ENCODE measurements at regions not wholly inside any gene's neighbourhood (a gene's known extent, or its start where the extent isn't known, plus 50 kb on each side); places are given as distances from the start of the nearest gene placed in this dataset.

DNA sequence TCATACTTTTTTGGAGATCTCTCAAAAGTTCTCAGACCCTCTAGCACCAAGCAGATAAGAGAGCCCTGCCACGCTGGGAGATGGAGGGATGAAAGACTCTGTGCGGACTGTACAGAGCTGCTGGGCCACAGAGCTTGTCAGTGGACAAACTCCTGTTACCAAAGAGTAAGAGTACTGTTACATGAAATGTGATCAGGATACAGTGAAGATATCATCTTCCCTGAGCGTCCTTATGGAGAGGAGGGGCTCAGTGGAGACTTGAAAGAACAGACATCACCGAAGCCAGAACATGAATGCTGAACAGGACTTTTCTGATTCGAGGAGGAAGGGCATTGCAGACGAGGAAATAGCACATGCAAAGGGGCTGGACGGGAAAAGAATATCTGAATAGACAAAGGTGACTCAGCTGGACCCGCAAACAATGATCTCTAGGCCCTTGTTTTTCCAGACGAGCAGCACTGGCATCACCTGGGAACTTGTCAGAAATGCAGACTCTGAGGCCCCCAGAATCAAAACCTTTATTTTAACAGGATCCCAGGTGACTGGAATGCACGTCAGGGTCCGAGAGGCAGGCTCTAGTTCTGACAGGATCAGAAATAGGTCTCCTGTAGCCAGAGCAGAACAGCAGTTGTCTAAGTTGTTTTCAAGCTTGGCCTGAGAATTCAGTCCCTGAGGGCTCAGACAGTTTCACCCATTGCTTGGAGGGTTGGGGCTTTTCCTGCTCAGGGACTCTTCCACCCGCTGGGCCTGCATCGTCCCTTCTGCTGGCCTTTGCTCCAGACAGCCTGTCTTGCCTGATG lies 277.9 kb downstream of the RPLP1 start:
- TF ChIP-seq ZNF384 (IDR thresholded peaks at IDR 0.05), result no peak
- no peak for TF ChIP-seq ARNT (IDR thresholded peaks at IDR 0.05)
- no peak for TF ChIP-seq FOXK2 (IDR thresholded peaks at IDR 0.05)
- no peak for TF ChIP-seq CTBP1 (IDR thresholded peaks at IDR 0.05; ENCODE audit: borderline replicate concordance)
- TF ChIP-seq FOXM1 (IDR thresholded peaks at IDR 0.05; ENCODE audit: borderline replicate concordance), result no peak
- no peak for TF ChIP-seq SP1 (IDR thresholded peaks at IDR 0.05)
- no peak for TF ChIP-seq HDGF (IDR thresholded peaks at IDR 0.05; ENCODE audit: borderline replicate concordance)
- TF ChIP-seq BHLHE40 (IDR thresholded peaks at IDR 0.05; ENCODE audit: borderline replicate concordance), result no peak
- TF ChIP-seq, protein P1, sequence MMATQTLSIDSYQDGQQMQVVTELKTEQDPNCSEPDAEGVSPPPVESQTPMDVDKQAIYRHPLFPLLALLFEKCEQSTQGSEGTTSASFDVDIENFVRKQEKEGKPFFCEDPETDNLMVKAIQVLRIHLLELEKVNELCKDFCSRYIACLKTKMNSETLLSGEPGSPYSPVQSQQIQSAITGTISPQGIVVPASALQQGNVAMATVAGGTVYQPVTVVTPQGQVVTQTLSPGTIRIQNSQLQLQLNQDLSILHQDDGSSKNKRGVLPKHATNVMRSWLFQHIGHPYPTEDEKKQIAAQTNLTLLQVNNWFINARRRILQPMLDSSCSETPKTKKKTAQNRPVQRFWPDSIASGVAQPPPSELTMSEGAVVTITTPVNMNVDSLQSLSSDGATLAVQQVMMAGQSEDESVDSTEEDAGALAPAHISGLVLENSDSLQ (IDR thresholded peaks at IDR 0.05), result no peak
- no peak for TF ChIP-seq NFRKB (IDR thresholded peaks at IDR 0.05)
- no peak for TF ChIP-seq ELF4 (IDR thresholded peaks at IDR 0.05)
- TF ChIP-seq L3MBTL2 (conservative IDR thresholded peaks at IDR 0.05), result no peak
- no peak for TF ChIP-seq SUZ12 (IDR thresholded peaks at IDR 0.05)
- no peak for TF ChIP-seq FOXA1 (IDR thresholded peaks at IDR 0.05)
- TF ChIP-seq TARDBP (IDR thresholded peaks at IDR 0.05), result no peak
- TF ChIP-seq LEF1 (IDR thresholded peaks at IDR 0.05; ENCODE audit: borderline replicate concordance), result no peak
- CTCF ChIA-PET, result interaction anchor here (1.2 kb wide), 1 partner anchor 13 kb away, joined by 3 read pairs; no protein-coding TSS in a partner anchor
- POLR2A ChIA-PET, result no interaction called here
- DNase-seq (ENCODE audit: extremely low spot score), result no peak

DNA sequence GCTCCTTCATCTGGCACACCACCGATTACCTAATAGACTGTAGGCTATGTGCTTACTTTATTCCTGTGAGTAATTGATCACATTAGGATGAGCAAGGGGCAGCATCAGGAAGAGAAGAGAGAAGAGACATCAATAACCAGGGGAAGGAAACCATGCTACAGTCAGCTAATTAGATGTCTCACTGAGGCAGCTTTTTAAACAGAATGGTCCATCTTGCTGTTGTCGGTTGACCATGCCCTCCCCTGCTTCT lies 278.4 kb downstream of the RPLP1 start:
- ChIA-PET CTCF (interaction anchor here (1.2 kb wide), 1 partner anchor 12 kb away, joined by 3 read pairs; no protein-coding TSS in a partner anchor), POLR2A (no interaction called here)
- TF ChIP-seq ELF4 (IDR thresholded peaks at IDR 0.05) (no peak), ARNT (IDR thresholded peaks at IDR 0.05) (no peak), FOXM1 (IDR thresholded peaks at IDR 0.05; ENCODE audit: borderline replicate concordance) (no peak), L3MBTL2 (conservative IDR thresholded peaks at IDR 0.05) (no peak), FOXA1 (IDR thresholded peaks at IDR 0.05) (no peak), SP1 (IDR thresholded peaks at IDR 0.05) (no peak), TARDBP (IDR thresholded peaks at IDR 0.05) (no peak), SUZ12 (IDR thresholded peaks at IDR 0.05) (no peak), CTBP1 (IDR thresholded peaks at IDR 0.05; ENCODE audit: borderline replicate concordance) (no peak), LEF1 (IDR thresholded peaks at IDR 0.05; ENCODE audit: borderline replicate concordance) (no peak), HDGF (IDR thresholded peaks at IDR 0.05; ENCODE audit: borderline replicate concordance) (no peak), NFRKB (IDR thresholded peaks at IDR 0.05) (no peak), FOXK2 (IDR thresholded peaks at IDR 0.05) (no peak), ZNF384 (IDR thresholded peaks at IDR 0.05) (no peak), BHLHE40 (IDR thresholded peaks at IDR 0.05; ENCODE audit: borderline replicate concordance) (no peak)
- TF ChIP-seq, protein P1 (IDR thresholded peaks at IDR 0.05), result no peak
- DNase-seq (ENCODE audit: extremely low spot score), result no peak

DNA sequence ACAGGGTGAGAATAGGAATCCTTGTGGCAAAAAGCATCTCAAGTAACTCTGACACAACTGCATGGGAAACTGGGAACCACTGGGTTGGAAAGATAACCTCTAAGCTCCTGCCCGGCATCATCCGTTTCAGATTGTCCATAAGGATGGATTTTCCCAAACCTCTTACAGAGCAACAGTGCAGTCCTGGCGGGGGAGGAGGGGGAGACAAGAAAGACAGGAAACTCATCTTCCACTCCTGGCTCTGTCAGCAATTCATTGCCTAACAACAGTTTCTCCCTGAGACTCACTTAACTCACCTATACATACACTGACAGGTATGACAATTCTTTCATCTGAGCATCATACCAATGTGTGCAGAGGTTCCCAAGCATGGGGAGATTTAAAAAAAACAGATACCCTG lies 279.0 kb downstream of the RPLP1 start:
- ChIA-PET POLR2A (no interaction called here), CTCF (interaction anchor here (0.7 kb wide), 2 partner anchors 568 to 838 kb away, joined by 3 read pairs; no protein-coding TSS in a partner anchor)
- no peak for DNase-seq (ENCODE audit: extremely low spot score)
- TF ChIP-seq SP1 (IDR thresholded peaks at IDR 0.05) (no peak), CTBP1 (IDR thresholded peaks at IDR 0.05; ENCODE audit: borderline replicate concordance) (no peak), HDGF (IDR thresholded peaks at IDR 0.05; ENCODE audit: borderline replicate concordance) (no peak), ARNT (IDR thresholded peaks at IDR 0.05) (no peak), TARDBP (IDR thresholded peaks at IDR 0.05) (no peak), L3MBTL2 (conservative IDR thresholded peaks at IDR 0.05) (no peak), ZNF384 (IDR thresholded peaks at IDR 0.05) (no peak)
- TF ChIP-seq, protein P1 (IDR thresholded peaks at IDR 0.05), result no peak

DNA sequence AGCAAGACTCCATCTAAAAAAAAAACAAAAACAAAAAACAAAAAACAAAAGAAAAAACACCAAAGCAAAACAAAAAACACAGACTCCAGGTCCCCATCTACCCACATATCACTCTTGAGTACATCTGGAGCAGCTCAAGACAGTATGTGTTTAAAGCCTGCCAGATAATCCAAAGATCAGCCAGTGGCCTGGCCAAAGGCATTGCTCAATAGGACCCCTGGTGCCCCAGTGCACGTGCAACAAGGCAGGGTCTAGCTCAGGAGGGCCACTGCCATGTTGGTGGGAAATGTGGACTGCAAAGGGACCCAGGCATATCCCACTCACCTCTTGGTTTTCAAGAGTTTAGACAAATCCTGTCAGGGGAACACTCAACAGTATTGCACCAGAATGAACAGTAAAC lies 279.5 kb downstream of the RPLP1 start:
- no peak for DNase-seq (ENCODE audit: extremely low spot score)
- POLR2A ChIA-PET, result no interaction called here

DNA sequence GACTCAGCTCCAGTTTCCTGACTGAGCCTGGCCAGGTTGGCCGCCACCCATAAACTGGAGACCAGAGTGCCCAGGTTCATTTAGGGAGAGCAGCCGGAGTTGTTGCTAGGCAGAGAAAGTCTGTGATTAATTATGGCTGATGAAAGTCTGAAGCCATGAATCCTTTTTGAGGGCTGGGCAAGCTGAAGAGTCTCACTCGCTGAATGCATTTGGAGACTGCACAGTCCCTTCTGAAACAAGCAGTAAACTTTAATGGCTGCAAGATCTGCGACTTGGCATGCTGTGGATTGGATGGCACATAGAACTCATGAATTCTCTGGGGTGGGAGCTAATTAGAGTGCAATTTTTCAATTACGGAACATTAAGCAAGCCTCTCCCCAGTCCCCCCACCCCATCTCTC lies 282.1 kb downstream of the RPLP1 start:
- no peak for DNase-seq (ENCODE audit: extremely low spot score)
- TF ChIP-seq TARDBP (IDR thresholded peaks at IDR 0.05) (no peak), CTBP1 (IDR thresholded peaks at IDR 0.05; ENCODE audit: borderline replicate concordance) (no peak), FOXA1 (IDR thresholded peaks at IDR 0.05) (no peak), ELF4 (IDR thresholded peaks at IDR 0.05) (no peak), SP1 (IDR thresholded peaks at IDR 0.05) (no peak), LEF1 (IDR thresholded peaks at IDR 0.05; ENCODE audit: borderline replicate concordance) (no peak), ARNT (IDR thresholded peaks at IDR 0.05) (no peak), NFRKB (IDR thresholded peaks at IDR 0.05) (no peak), FOXK2 (IDR thresholded peaks at IDR 0.05) (no peak), BHLHE40 (IDR thresholded peaks at IDR 0.05; ENCODE audit: borderline replicate concordance) (no peak), L3MBTL2 (conservative IDR thresholded peaks at IDR 0.05) (no peak)
- CTCF ChIA-PET, result no interaction called here
- POLR2A ChIA-PET, result no interaction called here

More for the DNA sequence above, 279.5 kb downstream of the RPLP1 start:
- CTCF ChIA-PET, result interaction anchor here (0.7 to 1.1 kb wide), 3 partner anchors 31 to 837 kb away, joined by 3 read pairs; no protein-coding TSS in a partner anchor
- TF ChIP-seq L3MBTL2 (conservative IDR thresholded peaks at IDR 0.05) (no peak), ELF4 (IDR thresholded peaks at IDR 0.05) (no peak), FOXM1 (IDR thresholded peaks at IDR 0.05; ENCODE audit: borderline replicate concordance) (no peak), LEF1 (IDR thresholded peaks at IDR 0.05; ENCODE audit: borderline replicate concordance) (no peak), TARDBP (IDR thresholded peaks at IDR 0.05) (no peak), SP1 (IDR thresholded peaks at IDR 0.05) (no peak), BHLHE40 (IDR thresholded peaks at IDR 0.05; ENCODE audit: borderline replicate concordance) (no peak), NFRKB (IDR thresholded peaks at IDR 0.05) (no peak), ZNF384 (IDR thresholded peaks at IDR 0.05) (no peak), HDGF (IDR thresholded peaks at IDR 0.05; ENCODE audit: borderline replicate concordance) (no peak)
- TF ChIP-seq, protein P1 (IDR thresholded peaks at IDR 0.05), result no peak

Measured in HEK293T (cell line).